Esophagus muscularis mucosa (tissue), 3 donors: ENCODE measurements at regions not wholly inside any gene's neighbourhood (a gene's known extent, or its start where the extent isn't known, plus 50 kb on each side); places are given as distances from the start of the nearest gene placed in this dataset.

Source experiments
- POLR2A ChIP-seq: fragments of 450-650 bp; IDR thresholded peaks from one replicate; pipeline ENCODE4 v1.6.1; 2017; ENCODE audit warnings: antibody characterized with exemption, moderate library complexity, mild to moderate bottlenecking, low read depth
- TF ChIP-seq, protein P1 (sequence below), 3 experiments: fragments of 200-600 bp in 2 of 3; fragments of 450-650 bp in 1 of 3; sonication (generic) in 2 of 3; IDR thresholded peaks; one replicate each; pipeline ENCODE4 v1.5.1; 2017 to 2019; ENCODE audit warnings: antibody characterized with exemption in 3 of 3, mild to moderate bottlenecking in 2 of 3, moderate library complexity in 1 of 3

DNA sequence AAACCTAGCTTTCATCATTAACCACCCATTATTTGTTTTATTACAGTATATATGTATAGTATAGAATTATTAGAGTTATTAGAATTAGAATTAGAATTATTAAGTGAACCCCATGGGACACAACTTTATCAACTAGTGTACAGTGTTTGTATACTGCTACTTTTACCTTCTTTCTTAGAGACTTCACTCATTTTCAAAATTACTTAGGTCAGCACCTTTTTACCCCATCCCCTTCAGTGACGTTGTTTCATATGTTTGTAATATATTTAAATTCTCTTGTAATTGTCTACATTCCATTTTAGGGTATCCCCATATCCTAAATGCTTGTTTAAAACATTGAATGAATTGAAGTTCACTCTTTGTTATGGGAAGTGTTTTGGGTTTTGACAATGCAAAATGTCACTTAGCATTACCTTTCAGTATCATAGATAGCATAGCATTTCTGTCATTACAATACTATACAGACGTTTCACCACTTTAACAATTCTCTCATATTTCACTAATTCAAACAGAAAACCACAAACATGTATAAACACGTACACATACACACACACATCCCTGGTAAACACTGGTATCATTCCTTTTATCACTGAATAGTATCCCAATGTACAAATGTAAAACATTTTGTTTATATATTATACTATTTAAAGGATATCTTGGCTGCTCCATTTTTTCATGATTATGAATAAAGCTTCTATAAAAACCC is 229.9 kb upstream of the MAGI2 start:
- TF ChIP-seq, protein P1, sequence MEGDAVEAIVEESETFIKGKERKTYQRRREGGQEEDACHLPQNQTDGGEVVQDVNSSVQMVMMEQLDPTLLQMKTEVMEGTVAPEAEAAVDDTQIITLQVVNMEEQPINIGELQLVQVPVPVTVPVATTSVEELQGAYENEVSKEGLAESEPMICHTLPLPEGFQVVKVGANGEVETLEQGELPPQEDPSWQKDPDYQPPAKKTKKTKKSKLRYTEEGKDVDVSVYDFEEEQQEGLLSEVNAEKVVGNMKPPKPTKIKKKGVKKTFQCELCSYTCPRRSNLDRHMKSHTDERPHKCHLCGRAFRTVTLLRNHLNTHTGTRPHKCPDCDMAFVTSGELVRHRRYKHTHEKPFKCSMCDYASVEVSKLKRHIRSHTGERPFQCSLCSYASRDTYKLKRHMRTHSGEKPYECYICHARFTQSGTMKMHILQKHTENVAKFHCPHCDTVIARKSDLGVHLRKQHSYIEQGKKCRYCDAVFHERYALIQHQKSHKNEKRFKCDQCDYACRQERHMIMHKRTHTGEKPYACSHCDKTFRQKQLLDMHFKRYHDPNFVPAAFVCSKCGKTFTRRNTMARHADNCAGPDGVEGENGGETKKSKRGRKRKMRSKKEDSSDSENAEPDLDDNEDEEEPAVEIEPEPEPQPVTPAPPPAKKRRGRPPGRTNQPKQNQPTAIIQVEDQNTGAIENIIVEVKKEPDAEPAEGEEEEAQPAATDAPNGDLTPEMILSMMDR (IDR thresholded peaks at IDR 0.05), result no peak
- no peak for TF ChIP-seq POLR2A
